CD4-positive, alpha-beta T cell treated with Interleukin-6 at 100 ng/mL for 8 hours (primary cell): ENCODE measurements at regions not wholly inside any gene's neighbourhood (a gene's known extent, or its start where the extent isn't known, plus 50 kb on each side); places are given as distances from the start of the nearest gene placed in this dataset.
"Not testable (repeated sequence)": the region's sequence is repeated elsewhere in the genome, so short reads cannot be mapped to it uniquely, and the experiment has no call there.

Experiments
- DNase-seq: peaks from one replicate; pipeline ENCODE4 v3.0.0-alpha.2; 2020; ENCODE audit warnings: mixed read lengths, low spot score

- DNase-seq = no peak
Observed at GRCh38 chr3:194249323-194250097, 101.6 kb downstream of the CPN2 start.

DNA sequence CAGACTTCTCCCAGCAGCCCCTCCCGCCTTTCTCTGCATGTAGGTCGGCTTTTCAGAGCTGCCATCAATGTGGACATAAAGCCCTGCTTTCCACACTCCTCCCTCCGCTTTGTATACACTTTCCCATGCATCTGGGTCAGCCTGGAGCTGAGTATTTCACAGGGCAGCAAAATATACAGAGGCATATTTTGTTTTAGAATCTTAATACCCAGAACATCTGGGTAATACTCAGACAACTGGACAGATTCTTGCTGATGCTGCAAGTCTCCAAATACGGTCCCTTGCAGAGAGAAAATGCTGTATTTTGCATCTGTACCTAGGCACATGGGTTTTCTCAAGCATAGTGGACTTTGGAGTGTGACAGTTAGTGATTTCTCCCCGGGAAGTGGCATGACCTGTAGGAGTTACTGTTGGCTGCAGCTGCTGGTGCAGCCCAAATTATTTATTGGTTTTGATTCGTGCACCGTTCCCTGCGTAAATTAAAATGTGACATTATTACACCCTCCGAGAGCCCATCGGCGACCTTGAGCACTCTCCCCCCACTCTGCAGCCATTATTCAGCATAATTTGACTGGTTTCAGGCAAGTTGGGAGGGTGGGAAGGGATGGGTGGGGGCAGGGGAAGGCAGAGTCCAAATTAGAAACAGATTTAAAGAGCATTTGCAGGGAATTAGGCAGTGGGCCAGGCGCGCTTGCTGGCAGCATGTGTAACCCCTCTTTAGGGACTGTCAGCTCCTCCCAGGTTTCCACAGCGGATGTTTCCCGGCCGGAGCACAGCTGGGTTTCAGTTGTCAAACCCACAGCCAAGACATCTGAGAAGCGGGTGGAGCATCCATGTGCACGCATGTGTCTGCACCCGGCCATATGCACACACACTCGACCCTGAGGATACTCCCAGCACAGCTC, 100.8 kb downstream of the CPN2 start:
- no peak for DNase-seq

DNA sequence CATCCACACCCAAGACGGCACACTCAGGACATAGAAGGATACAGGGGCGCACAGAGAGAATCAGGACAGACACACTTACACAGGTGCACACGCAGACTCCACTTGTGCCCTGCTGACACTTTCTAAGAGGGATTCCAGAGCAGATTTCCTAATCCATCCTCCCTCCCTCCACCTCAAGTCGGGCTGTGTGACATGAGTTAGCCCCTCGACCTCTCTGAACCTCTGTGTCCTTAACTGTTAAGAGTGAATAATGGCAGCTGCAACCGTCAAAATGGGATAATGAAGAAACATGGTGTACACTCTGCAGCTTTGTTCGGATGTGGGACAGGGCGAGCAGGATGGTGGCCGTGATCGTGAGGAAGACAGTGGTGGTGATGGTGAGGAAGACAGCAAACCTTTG, 100.1 kb downstream of the CPN2 start:
- no peak for DNase-seq

- no peak for DNase-seq
Observed at GRCh38 chr3:194251461-194251860, 99.7 kb downstream of the CPN2 start.

DNA sequence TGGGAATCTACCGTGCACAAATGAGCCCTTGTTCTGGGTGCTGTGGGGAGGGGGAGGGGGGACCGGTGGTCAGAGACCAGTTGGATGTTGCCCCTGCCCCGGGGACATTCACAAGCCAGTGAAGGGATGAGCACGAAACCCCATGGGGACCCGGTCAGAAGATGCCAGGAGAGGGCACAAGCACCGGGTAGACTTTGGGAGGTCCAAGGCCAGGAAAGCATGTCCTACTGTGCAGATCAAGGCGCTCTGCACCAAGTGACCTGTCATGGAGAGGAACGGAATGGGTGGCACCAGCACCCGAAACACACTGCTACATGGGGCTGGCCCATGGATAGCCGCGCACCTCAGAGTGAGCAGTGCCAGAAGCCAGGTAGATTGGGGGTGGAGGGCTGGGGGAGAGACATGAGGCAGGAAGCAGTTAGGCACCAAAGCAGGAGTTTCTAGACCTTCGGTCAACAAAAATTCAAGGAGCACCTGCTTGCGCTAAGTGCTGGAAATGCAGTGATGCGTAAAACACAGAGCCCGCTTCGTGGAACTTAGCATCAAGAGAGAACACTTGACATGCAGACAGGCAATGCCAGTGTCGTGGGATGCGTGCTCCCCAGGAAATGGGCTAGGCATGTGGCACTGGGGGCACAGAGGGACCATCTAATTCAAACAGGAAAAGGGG, 99.1 kb downstream of the CPN2 start:
- no peak for DNase-seq

DNA sequence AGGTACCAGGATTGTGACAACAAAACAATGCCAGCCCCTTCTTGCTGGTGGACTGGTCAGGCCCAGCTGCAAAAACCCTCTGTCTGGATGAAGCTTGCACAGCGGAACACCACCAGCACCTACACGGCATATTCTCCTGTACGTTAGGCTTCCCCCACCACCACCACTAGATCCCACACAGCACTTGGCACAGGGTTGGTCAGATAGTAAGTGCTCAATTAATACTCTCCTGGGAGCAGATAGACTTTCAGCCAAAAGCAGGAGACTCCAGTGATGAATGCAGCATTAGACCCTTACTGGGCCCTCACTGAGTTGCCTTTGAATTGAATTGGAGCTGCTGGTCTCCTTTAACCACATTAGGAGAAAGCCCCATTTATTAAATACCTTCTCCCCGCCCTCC, 97.9 kb downstream of the CPN2 start:
- no peak for DNase-seq

DNA sequence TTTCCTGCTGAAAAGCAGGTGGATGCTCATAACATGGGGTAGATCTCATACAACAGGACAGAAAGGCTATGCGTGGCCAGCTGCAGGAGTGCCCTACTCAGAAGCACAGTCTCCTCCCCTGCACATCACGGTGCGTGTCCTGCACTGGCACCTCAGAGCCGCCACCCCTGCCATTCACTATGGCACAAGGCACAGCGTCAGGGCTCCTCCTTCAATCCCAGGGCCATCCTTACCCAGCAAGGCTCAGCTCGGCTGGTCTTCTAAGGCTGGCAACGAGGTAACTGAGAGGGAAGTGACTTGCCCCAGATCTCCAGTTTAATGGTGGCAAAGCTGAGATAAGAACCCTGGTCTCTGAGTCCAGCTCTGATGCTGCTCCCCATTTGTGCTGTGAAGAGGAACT, 97.1 kb downstream of the CPN2 start:
- DNase-seq = no peak

- peak; percentile 40 for DNase-seq
Observed at GRCh38 chr3:194255252-194256039, 95.7 kb downstream of the CPN2 start.

DNA sequence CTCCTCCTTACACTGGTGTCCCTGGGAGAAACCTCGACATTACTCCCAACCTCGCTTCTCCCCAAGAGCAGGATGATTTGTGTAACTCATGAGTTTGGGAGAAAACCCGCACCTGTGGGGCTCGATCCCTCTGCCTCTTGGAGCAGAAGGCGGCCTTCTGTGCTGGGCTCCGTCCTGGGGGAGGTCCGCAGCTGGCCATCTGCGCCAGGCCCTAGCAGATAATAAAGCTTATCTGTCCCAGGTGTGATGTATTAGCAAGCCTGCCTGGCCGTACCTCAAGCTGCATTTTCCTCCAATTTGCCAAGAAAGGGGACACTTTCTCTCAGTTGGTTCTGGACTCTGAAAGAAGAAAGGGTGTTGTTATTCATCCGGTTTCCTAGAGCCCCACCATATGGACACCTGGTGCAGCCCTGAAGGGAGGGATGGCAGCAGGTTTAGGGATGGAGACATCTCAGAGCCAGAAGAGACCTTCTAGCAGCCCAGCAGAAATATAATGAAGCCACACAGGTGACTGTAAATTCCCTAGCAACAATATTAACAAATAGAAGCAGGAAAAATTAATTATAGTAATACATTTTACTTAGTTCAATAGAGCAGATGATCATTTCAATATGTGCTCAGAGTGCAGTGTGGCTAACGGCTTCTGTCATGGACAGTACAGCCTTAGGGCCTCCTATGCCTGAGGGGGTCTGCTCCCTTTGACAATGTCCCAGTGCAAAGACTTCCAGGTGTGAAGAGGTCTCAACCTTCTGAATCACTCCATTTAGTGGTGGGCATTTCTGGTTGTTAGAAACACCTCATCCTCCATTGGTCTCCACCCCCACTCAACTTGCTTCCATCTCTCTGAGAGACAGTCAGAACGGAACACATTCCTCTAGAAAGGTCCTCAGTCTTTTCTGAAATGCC, 94.8 kb downstream of the CPN2 start:
- DNase-seq = no peak

- DNase-seq = no peak
Observed at GRCh38 chr3:194257151-194257621, 93.9 kb downstream of the CPN2 start.

GRCh38 chr3:194257916-194258668, 93.0 kb downstream of the CPN2 start:
- DNase-seq = no peak

- no peak for DNase-seq
Observed at GRCh38 chr3:194259982-194260766, 91.0 kb downstream of the CPN2 start.

DNA sequence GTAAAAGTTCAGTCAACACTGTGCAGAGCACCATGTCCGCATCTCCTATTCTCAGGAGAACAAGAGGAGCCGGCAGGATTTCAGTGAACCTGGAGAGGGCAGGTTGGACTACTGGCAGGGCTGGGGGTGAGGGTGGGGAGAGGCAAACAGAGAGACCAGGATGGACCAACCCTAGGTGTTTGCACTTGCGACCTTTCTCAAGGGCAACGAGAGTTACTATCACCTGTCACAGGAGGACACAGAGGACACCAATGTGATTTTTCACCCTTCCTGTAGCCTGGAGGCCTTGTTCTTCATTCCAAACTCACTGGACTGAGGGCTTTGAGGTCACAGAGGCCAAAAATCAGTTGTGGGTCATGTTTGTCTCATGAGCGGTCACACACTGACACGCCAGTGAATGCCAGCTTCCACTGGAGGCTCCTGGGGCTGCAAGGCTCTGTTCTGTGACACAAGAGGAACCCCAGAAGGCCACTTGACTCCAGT, 89.5 kb downstream of the CPN2 start:
- DNase-seq = no peak

GRCh38 chr3:194262176-194262924, 88.8 kb downstream of the CPN2 start:
- DNase-seq = no peak

GRCh38 chr3:194262925-194263305, 88.2 kb downstream of the CPN2 start:
- DNase-seq = no peak

GRCh38 chr3:194264631-194265504, 86.3 kb downstream of the CPN2 start:
- not testable (repeated sequence) for DNase-seq

DNA sequence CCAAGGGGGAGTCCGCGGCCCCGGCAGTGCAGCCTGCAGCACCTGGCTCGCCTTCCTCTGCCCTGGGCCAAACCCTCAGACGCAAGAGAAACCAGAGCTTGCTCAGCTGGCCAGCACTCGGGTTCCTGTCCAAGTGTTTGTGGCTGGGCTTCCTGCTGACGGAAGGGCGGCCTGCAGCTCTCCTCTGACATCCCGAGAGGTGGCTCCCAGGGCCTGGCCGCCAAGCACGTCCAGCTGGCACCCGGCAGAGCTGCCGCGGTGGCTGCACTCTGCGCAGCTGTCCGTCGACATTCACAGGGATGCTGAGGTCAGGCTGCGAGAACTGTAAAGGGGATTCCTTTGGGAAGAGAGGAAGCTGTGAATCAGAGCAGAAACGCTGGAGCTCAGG, 85.6 kb downstream of the CPN2 start:
- no peak for DNase-seq
